T-helper 2 cell treated with Interferon-gamma antibody and Interleukin-4, amounts not matched to agents 5 μg/mL and 100 μg/mL, for 36 hours (primary cell): ENCODE measurements at regions not wholly inside any gene's neighbourhood (a gene's known extent, or its start where the extent isn't known, plus 50 kb on each side); places are given as distances from the start of the nearest gene placed in this dataset.
"Not testable (repeated sequence)": the region's sequence is repeated elsewhere in the genome, so short reads cannot be mapped to it uniquely, and the experiment has no call there.

Source experiments
- DNase-seq: peaks from one replicate; pipeline ENCODE4 v3.0.0; 2021; ENCODE audit warnings: low spot score
- H3K27ac Mint-ChIP-seq: one replicate; pipeline ENCODE4 v1.8.0; 2021; ENCODE audit warnings: mild to moderate bottlenecking, mixed read lengths
- H3K27me3 Mint-ChIP-seq: one replicate; pipeline ENCODE4 v1.8.0; 2021; ENCODE audit warnings: low read depth, mixed read lengths
- H3K36me3 Mint-ChIP-seq: one replicate; pipeline ENCODE4 v1.8.0; 2021; ENCODE audit warnings: low read depth, mixed read lengths
- H3K4me1 Mint-ChIP-seq: one replicate; pipeline ENCODE4 v1.8.0; 2021; ENCODE audit warnings: low read depth, mixed read lengths
- H3K4me3 Mint-ChIP-seq: one replicate; pipeline ENCODE4 v1.8.0; 2022; ENCODE audit warnings: mild to moderate bottlenecking, moderate library complexity, mixed read lengths
- H3K9me3 Mint-ChIP-seq: one replicate; pipeline ENCODE4 v1.8.0; 2021; ENCODE audit warnings: mixed read lengths

GRCh38 chr22:35138521-35138920 lies 72.6 kb downstream of the ISX start:
- no peak for DNase-seq
- H3K4me3 Mint-ChIP-seq, result no peak overlapping the region
- H3K36me3 Mint-ChIP-seq, result no peaks in the 10 kb centered on the region
- H3K27ac Mint-ChIP-seq, result no peak overlapping the region
- H3K9me3 Mint-ChIP-seq, result no peaks in the 10 kb centered on the region
- H3K27me3 Mint-ChIP-seq, result peaks cover 6% of the 10 kb centered on the region
- H3K4me1 Mint-ChIP-seq, result peaks cover 3% of the 10 kb centered on the region

GRCh38 chr22:35140879-35141745 lies 75.2 kb downstream of the ISX start:
- Mint-ChIP-seq H3K4me1 (no peaks in the 10 kb centered on the region), H3K9me3 (no peaks in the 10 kb centered on the region), H3K36me3 (no peaks in the 10 kb centered on the region), H3K27ac (no peak overlapping the region), H3K4me3 (no peak overlapping the region), H3K27me3 (no peaks in the 10 kb centered on the region)
- no peak for DNase-seq

- Mint-ChIP-seq H3K4me1 (no peaks in the 10 kb centered on the region), H3K27me3 (no peaks in the 10 kb centered on the region), H3K4me3 (no peak overlapping the region), H3K27ac (no peak overlapping the region), H3K36me3 (no peaks in the 10 kb centered on the region), H3K9me3 (no peaks in the 10 kb centered on the region)
- DNase-seq, result no peak
These were observed 82.4 kb downstream of the ISX start for GRCh38 chr22:35148381-35148780.

- Mint-ChIP-seq H3K27me3 (no peaks in the 10 kb centered on the region), H3K27ac (no peak overlapping the region), H3K4me3 (no peak overlapping the region), H3K36me3 (no peaks in the 10 kb centered on the region), H3K4me1 (no peaks in the 10 kb centered on the region), H3K9me3 (no peaks in the 10 kb centered on the region)
- no peak for DNase-seq
These were observed 83.0 kb downstream of the ISX start for GRCh38 chr22:35148866-35149548.

- H3K27ac Mint-ChIP-seq, result no peak overlapping the region
- H3K9me3 Mint-ChIP-seq, result no peaks in the 10 kb centered on the region
- H3K27me3 Mint-ChIP-seq, result no peaks in the 10 kb centered on the region
- H3K4me1 Mint-ChIP-seq, result no peaks in the 10 kb centered on the region
- H3K4me3 Mint-ChIP-seq, result no peak overlapping the region
- DNase-seq, result peak; percentile 47
- H3K36me3 Mint-ChIP-seq, result no peaks in the 10 kb centered on the region
These were observed 84.5 kb downstream of the ISX start for GRCh38 chr22:35150183-35151107.

- no peak overlapping the region for H3K27ac Mint-ChIP-seq
- H3K4me3 Mint-ChIP-seq, result no peak overlapping the region
- H3K36me3 Mint-ChIP-seq, result no peaks in the 10 kb centered on the region
- DNase-seq, result no peak
- H3K27me3 Mint-ChIP-seq, result no peaks in the 10 kb centered on the region
- H3K4me1 Mint-ChIP-seq, result no peaks in the 10 kb centered on the region
- no peaks in the 10 kb centered on the region for H3K9me3 Mint-ChIP-seq
These were observed 86.4 kb downstream of the ISX start for GRCh38 chr22:35152316-35152715.

GRCh38 chr22:35154937-35155387 lies 89.0 kb downstream of the ISX start:
- Mint-ChIP-seq H3K27me3 (no peaks in the 10 kb centered on the region), H3K4me1 (no peaks in the 10 kb centered on the region), H3K27ac (no peak overlapping the region), H3K4me3 (no peak overlapping the region), H3K9me3 (no peaks in the 10 kb centered on the region), H3K36me3 (no peaks in the 10 kb centered on the region)
- DNase-seq, result no peak

- H3K27ac Mint-ChIP-seq, result no peak overlapping the region
- H3K9me3 Mint-ChIP-seq, result no peaks in the 10 kb centered on the region
- H3K36me3 Mint-ChIP-seq, result no peaks in the 10 kb centered on the region
- H3K4me3 Mint-ChIP-seq, result no peak overlapping the region
- no peak for DNase-seq
- H3K4me1 Mint-ChIP-seq, result no peaks in the 10 kb centered on the region
- H3K27me3 Mint-ChIP-seq, result no peaks in the 10 kb centered on the region
These were observed 89.6 kb downstream of the ISX start for GRCh38 chr22:35155403-35156025.

GRCh38 chr22:35156945-35157344 lies 91.0 kb downstream of the ISX start:
- no peak overlapping the region for H3K4me3 Mint-ChIP-seq
- no peaks in the 10 kb centered on the region for H3K9me3 Mint-ChIP-seq
- H3K27ac Mint-ChIP-seq, result no peak overlapping the region
- H3K4me1 Mint-ChIP-seq, result no peaks in the 10 kb centered on the region
- no peaks in the 10 kb centered on the region for H3K36me3 Mint-ChIP-seq
- H3K27me3 Mint-ChIP-seq, result no peaks in the 10 kb centered on the region
- no peak for DNase-seq

GRCh38 chr22:35158336-35158735 lies 92.4 kb downstream of the ISX start:
- no peak for DNase-seq
- H3K4me3 Mint-ChIP-seq, result no peak overlapping the region
- no peaks in the 10 kb centered on the region for H3K9me3 Mint-ChIP-seq
- H3K27me3 Mint-ChIP-seq, result no peaks in the 10 kb centered on the region
- H3K36me3 Mint-ChIP-seq, result no peaks in the 10 kb centered on the region
- H3K27ac Mint-ChIP-seq, result no peak overlapping the region
- H3K4me1 Mint-ChIP-seq, result no peaks in the 10 kb centered on the region

GRCh38 chr22:35159343-35159742 lies 93.4 kb downstream of the ISX start:
- no peak overlapping the region for H3K27ac Mint-ChIP-seq
- no peaks in the 10 kb centered on the region for H3K9me3 Mint-ChIP-seq
- H3K36me3 Mint-ChIP-seq, result no peaks in the 10 kb centered on the region
- H3K27me3 Mint-ChIP-seq, result no peaks in the 10 kb centered on the region
- no peak overlapping the region for H3K4me3 Mint-ChIP-seq
- DNase-seq, result no peak
- H3K4me1 Mint-ChIP-seq, result no peaks in the 10 kb centered on the region

- Mint-ChIP-seq H3K27me3 (no peaks in the 10 kb centered on the region), H3K27ac (no peak overlapping the region), H3K4me1 (no peaks in the 10 kb centered on the region), H3K4me3 (no peak overlapping the region), H3K36me3 (no peaks in the 10 kb centered on the region), H3K9me3 (no peaks in the 10 kb centered on the region)
- no peak for DNase-seq
These were observed 94.3 kb downstream of the ISX start for GRCh38 chr22:35160268-35160667.

GRCh38 chr22:35165896-35166295 lies 91.4 kb upstream of the HMGXB4 start:
- not testable (repeated sequence) for H3K36me3 Mint-ChIP-seq, H3K4me1 Mint-ChIP-seq, H3K27me3 Mint-ChIP-seq, DNase-seq, H3K4me3 Mint-ChIP-seq, H3K9me3 Mint-ChIP-seq, H3K27ac Mint-ChIP-seq
